ENCODE measurements at regions not wholly inside any gene's neighbourhood (a gene's known extent, or its start where the extent isn't known, plus 50 kb on each side); places are given as distances from the start of the nearest gene placed in this dataset.

- POLR2A ChIA-PET, result no interaction called here
- H3K4me3 ChIP-seq (ENCODE audit: low read depth, low read length), result no peak overlapping the region
- H3K27me3 ChIP-seq (ENCODE audit: control insufficient read depth, insufficient read depth, low read length), result peaks cover 8% of the 10 kb centered on the region
- CTCF ChIA-PET, result no interaction called here
- no peaks in the 10 kb centered on the region for H3K36me3 ChIP-seq (ENCODE audit: control insufficient read depth, insufficient read depth, low read length)
- DNase-seq (ENCODE audit: low read depth), result no peak
- TF ChIP-seq, protein P1, sequence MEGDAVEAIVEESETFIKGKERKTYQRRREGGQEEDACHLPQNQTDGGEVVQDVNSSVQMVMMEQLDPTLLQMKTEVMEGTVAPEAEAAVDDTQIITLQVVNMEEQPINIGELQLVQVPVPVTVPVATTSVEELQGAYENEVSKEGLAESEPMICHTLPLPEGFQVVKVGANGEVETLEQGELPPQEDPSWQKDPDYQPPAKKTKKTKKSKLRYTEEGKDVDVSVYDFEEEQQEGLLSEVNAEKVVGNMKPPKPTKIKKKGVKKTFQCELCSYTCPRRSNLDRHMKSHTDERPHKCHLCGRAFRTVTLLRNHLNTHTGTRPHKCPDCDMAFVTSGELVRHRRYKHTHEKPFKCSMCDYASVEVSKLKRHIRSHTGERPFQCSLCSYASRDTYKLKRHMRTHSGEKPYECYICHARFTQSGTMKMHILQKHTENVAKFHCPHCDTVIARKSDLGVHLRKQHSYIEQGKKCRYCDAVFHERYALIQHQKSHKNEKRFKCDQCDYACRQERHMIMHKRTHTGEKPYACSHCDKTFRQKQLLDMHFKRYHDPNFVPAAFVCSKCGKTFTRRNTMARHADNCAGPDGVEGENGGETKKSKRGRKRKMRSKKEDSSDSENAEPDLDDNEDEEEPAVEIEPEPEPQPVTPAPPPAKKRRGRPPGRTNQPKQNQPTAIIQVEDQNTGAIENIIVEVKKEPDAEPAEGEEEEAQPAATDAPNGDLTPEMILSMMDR (IDR thresholded peaks at IDR 0.05; ENCODE audit: insufficient read depth, low read depth, low read length), result no peak
These were observed 200.8 kb upstream of the TMCO5A start for GRCh38 chr15:37733628-37734027.

- H3K36me3 ChIP-seq (ENCODE audit: control insufficient read depth, insufficient read depth, low read length), result no peaks in the 10 kb centered on the region
- TF ChIP-seq, protein P1 (IDR thresholded peaks at IDR 0.05; ENCODE audit: insufficient read depth, low read depth, low read length), result no peak
- no peak for DNase-seq (ENCODE audit: low read depth)
- POLR2A ChIA-PET, result no interaction called here
- CTCF ChIA-PET, result interaction anchor here (0.7 kb wide), 1 partner anchor 151 kb away, joined by 3 read pairs; no protein-coding TSS in a partner anchor
- H3K27me3 ChIP-seq (ENCODE audit: control insufficient read depth, insufficient read depth, low read length), result peaks cover 2% of the 10 kb centered on the region; the same call in 1 of the 2 replicates
- no peak overlapping the region for H3K4me3 ChIP-seq (ENCODE audit: low read depth, low read length)
These were observed 193.8 kb upstream of the TMCO5A start for GRCh38 chr15:37740623-37741141.

GRCh38 chr15:37743826-37744225 lies 190.6 kb upstream of the TMCO5A start:
- Histone ChIP-seq H3K4me3 (ENCODE audit: low read depth, low read length) (no peak overlapping the region), H3K27me3 (ENCODE audit: control insufficient read depth, insufficient read depth, low read length) (no peaks in the 10 kb centered on the region), H3K36me3 (ENCODE audit: control insufficient read depth, insufficient read depth, low read length) (no peaks in the 10 kb centered on the region)
- no peak for DNase-seq (ENCODE audit: low read depth)
- TF ChIP-seq, protein P1 (IDR thresholded peaks at IDR 0.05; ENCODE audit: insufficient read depth, low read depth, low read length), result no peak
- POLR2A ChIA-PET, result no interaction called here
- CTCF ChIA-PET, result no interaction called here

GRCh38 chr15:37744521-37744920 lies 189.9 kb upstream of the TMCO5A start:
- DNase-seq (ENCODE audit: low read depth), result no peak
- ChIA-PET POLR2A (no interaction called here), CTCF (no interaction called here)
- no peaks in the 10 kb centered on the region for H3K27me3 ChIP-seq (ENCODE audit: control insufficient read depth, insufficient read depth, low read length)
- H3K4me3 ChIP-seq (ENCODE audit: low read depth, low read length), result no peak overlapping the region
- no peaks in the 10 kb centered on the region for H3K36me3 ChIP-seq (ENCODE audit: control insufficient read depth, insufficient read depth, low read length)
- TF ChIP-seq, protein P1 (IDR thresholded peaks at IDR 0.05; ENCODE audit: insufficient read depth, low read depth, low read length), result no peak

- TF ChIP-seq, protein P1 (IDR thresholded peaks at IDR 0.05; ENCODE audit: insufficient read depth, low read depth, low read length), result no peak
- Histone ChIP-seq H3K36me3 (ENCODE audit: control insufficient read depth, insufficient read depth, low read length) (no peaks in the 10 kb centered on the region), H3K27me3 (ENCODE audit: control insufficient read depth, insufficient read depth, low read length) (no peaks in the 10 kb centered on the region; the same call in 1 of the 2 replicates), H3K4me3 (ENCODE audit: low read depth, low read length) (no peak overlapping the region)
- no peak for DNase-seq (ENCODE audit: low read depth)
- POLR2A ChIA-PET, result no interaction called here
- CTCF ChIA-PET, result no interaction called here
These were observed 183.0 kb upstream of the TMCO5A start for GRCh38 chr15:37751401-37751800.

Data from BJ (cell line).